Fibroblast of lung (primary cell): ENCODE measurements at regions not wholly inside any gene's neighbourhood (a gene's known extent, or its start where the extent isn't known, plus 50 kb on each side); places are given as distances from the start of the nearest gene placed in this dataset.

ENCODE experiments used
- EZH2 ChIP-seq: IDR thresholded peaks from 2 replicates; pipeline ENCODE4 v1.5.1; 2012; ENCODE audit warnings: low read length, control low read depth, mild to moderate bottlenecking; ENCODE audit errors: missing control alignments
- TF ChIP-seq, protein P1 (sequence below), 2 donors: IDR thresholded peaks in 1 of 2; conservative IDR thresholded peaks in 1 of 2; 1 replicate in 1 of 2; 2 replicates in 1 of 2; pipeline ENCODE4 v1.5.1; 2011 to 2012; ENCODE audit warnings: low read length in 2 of 2, control low read depth in 1 of 2, inconsistent platforms in 1 of 2, low read depth in 1 of 2, mild to moderate bottlenecking in 1 of 2

- TF ChIP-seq, protein P1, sequence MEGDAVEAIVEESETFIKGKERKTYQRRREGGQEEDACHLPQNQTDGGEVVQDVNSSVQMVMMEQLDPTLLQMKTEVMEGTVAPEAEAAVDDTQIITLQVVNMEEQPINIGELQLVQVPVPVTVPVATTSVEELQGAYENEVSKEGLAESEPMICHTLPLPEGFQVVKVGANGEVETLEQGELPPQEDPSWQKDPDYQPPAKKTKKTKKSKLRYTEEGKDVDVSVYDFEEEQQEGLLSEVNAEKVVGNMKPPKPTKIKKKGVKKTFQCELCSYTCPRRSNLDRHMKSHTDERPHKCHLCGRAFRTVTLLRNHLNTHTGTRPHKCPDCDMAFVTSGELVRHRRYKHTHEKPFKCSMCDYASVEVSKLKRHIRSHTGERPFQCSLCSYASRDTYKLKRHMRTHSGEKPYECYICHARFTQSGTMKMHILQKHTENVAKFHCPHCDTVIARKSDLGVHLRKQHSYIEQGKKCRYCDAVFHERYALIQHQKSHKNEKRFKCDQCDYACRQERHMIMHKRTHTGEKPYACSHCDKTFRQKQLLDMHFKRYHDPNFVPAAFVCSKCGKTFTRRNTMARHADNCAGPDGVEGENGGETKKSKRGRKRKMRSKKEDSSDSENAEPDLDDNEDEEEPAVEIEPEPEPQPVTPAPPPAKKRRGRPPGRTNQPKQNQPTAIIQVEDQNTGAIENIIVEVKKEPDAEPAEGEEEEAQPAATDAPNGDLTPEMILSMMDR (conservative IDR thresholded peaks at IDR 0.05 in 1 of 2, IDR thresholded peaks at IDR 0.05 in 1 of 2; ENCODE audit: low read depth in 1 of 2, low read length in 2 of 2) = no peak
- TF ChIP-seq EZH2 = no peak
These were observed 1342.2 kb downstream of the PLA2G4A start for GRCh38 chr1:188170935-188171334.
